ENCODE measurements at regions not wholly inside any gene's neighbourhood (a gene's known extent, or its start where the extent isn't known, plus 50 kb on each side); places are given as distances from the start of the nearest gene placed in this dataset.

DNA sequence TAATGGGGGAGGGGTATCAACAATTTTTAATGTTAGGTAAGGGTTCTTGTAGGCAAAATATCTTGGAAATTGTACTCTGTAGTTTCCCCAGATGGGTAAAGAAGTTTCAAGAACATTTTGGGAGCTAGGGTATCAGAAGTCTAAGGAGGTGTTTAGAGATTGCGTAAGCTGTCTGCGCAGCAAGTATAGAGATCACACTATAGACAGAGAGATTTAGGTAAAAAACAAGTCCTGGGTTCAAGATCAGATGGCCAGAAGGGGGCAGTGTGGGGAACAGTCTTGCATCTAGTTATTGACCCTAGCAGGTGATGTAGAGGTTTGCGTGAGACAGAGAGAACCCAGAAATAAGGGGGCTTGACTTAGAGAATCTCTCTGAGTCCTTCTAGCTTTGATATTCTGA is 80.8 kb downstream of the S1PR1 start:
- DNase-seq, result no peak

DNA sequence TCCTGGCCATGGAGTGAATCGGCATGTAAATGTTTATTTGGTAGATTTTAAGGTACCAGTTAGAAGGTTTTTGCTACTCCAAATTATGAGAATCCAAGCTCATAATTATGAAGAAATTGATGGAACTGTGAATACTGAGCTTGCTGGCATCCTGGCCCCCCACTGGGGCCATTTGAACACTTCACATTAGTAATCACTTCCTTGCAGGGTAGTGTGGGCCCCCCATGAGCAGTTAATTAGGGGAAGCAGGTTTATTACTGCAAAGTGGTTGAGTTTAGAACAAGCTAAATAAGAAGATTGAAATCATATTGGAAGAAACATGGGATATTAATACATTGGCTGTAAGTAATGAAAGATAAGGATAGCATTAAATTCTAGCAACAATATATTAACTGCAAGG is 86.7 kb downstream of the S1PR1 start:
- DNase-seq, result no peak

DNA sequence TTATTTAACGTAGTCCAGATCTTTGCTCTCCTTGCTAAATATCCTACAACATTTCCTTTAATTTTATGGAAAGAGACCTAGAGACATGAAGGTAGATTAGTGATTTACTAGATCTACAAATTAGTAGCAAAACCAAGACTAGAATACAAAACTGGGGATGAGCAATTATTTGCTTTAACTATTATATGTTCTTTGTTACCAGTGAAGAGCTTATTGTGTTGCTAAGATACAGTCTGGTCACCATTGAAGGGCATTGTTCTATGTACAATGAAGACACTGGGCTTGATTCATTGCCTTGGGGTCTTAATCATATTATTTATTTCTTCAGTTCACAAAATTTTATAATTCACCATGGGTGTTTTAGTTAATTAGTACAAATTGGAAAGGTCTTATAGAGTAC is 88.3 kb downstream of the S1PR1 start:
- no peak for DNase-seq

DNA sequence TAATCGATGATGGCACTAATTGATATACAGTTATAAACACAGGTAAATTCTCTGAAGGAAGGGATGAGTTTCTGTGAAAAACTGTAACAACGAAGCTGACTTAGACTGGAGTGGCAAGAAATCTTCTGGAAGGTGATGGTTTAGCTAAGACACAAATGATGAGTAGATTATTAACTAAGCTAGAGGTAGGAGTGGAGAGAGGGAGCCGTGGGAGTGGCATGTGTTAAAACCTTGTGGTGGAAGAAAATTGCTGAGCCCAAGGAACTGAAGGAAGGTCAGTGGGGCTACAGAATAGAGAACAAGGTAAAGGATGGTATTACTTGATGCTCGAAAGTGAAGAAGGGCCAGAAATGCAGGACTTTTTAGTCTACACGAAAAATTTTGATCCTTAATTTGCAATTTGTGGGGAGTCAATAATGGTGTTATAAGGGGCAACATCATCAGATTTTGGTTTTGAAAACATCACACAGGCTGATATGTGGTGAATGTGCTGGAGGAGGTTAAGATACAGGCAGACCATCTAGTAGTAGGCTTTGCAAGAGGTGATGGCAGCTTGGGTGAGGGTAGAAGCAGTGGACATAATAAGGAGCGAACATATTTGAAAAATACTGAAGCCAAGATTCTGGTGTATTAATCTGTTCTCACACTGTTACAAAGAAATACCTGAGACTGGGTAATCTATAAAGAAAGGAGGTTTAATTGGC is 93.8 kb downstream of the S1PR1 start:
- no peak for DNase-seq

DNA sequence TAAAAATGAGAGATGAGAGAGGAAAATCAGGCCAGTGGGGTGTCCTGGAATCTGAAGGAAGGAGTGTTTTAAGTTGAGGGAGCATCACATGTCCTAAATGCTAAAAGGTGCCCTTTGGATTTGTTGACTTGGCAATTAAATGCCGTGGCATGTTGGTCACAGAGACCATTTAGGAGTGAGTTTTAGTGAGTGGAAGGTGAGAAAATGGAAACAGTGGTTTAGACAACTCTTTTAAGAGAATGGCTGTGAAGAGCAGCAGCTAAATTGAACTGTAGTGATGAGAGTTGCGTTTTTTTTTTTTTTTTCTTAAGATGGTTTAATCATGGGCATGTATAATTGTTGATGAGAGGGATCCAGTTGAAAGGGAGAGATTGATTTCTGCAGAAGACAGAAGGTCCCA is 95.0 kb downstream of the S1PR1 start:
- no peak for DNase-seq

GRCh38 chr1:101332633-101333032 is 95.8 kb downstream of the S1PR1 start:
- DNase-seq, result no peak

GRCh38 chr1:101333186-101333585 is 96.4 kb downstream of the S1PR1 start:
- no peak for DNase-seq

- DNase-seq, result no peak
Measured at GRCh38 chr1:101337968-101338367, 101.1 kb downstream of the S1PR1 start.

GRCh38 chr1:101338714-101339430 is 102.1 kb downstream of the S1PR1 start:
- DNase-seq, result no peak

DNA sequence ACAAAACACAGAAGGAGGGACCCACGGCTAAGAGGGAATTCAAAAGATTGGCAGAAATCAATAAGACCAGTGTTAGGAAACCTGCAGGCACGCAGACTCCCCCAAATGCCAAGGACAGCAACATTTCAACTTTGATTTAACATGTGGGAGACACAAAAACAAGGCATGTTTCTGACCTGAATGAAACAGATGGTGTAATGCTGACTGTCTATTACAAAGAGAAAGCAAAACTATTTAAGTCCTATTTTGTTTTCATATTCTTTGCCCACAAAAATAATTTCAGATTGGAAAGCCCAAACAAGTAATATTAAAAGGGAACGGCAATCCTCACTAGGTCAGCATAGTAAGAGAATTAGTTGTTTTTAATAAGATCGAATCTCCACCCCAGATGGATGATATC is 107.9 kb downstream of the S1PR1 start:
- DNase-seq, result no peak

- no peak for DNase-seq
Measured at GRCh38 chr1:101346419-101346818, 109.6 kb downstream of the S1PR1 start.

DNA sequence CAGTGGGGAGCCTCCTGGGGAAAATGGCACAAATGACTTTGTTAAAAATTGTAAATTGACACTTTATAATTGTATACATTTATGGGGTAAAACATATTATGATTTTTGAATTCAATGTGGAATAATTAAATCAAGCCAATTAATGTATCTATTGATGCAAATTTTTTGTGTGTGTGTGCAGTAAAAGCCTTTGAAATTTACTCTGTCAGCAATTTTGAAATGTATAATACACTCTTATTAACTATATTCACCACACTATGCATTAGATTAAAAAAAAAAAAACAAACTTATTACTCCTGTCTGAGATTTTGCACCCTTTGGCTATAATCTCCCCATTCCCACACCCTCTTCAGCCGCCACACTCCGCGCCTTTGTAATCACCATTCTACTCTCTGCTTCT is 119.2 kb downstream of the S1PR1 start:
- DNase-seq, result no peak

GRCh38 chr1:101356604-101357443 is 120.0 kb downstream of the S1PR1 start:
- no peak for DNase-seq

DNA sequence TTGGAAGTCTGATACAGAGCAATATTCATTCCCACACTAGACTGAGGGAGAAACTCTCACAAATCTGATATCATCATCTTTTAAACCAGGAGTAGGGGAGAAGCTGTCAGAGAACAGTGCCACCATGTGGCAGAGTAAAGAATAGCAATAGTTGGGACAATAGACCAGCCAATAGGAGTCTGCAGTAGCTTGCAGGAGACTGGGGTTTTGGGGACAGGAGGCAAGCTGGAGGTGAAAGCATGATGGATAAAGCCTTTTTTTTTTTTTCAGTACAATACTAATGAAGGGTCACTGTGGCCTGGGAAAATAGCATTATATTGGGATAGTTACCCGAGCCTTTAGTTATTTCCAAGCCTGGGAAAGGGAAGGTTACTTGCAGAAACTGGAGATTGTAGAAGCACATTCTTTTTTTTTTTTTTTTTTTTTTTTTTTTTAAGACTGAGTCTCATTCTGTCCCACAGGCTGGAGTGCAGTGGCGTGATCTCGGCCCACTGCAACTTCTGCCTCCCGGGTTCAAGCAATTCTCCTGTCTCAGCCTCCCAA is 120.7 kb downstream of the S1PR1 start:
- peak; percentile 63 for DNase-seq

GRCh38 chr1:101360506-101360905 is 123.7 kb downstream of the S1PR1 start:
- DNase-seq, result no peak

GRCh38 chr1:101363891-101364318 is 127.1 kb downstream of the S1PR1 start:
- DNase-seq, result no peak

DNA sequence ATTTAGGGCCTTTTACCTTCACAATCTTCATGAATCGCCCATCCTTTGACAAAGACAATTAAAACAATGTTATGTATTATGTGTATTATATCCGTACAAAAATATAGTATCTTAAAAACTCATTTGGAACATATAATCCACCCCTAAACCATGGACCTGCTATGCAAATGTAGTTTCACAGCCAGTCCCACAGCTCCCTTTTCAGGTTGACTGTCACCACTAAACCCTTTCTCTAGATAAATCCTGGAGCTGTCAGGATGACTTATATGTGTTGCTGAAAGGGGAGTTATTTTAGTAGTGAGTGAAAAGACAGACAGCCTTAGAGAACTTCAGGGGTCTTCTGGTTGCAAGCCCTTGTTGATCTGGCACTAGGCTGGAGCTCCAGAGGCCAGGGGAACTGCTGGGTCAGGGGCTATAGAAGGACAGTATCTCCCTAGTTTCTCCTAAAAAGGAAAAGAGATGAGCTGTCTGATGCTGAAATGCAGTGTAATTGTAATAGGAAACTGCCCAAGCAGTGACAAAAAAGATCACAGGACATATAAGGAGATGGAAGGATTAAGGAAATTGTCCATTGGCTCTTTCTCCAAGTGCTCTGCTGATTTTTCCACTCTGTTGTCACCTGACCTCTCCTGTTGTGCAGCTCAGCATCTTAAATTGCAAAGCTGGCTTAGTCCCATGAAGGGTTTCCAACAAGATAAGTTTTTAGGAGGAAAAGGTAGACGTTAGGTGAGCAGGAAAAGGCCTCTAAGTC is 127.7 kb downstream of the S1PR1 start:
- no peak for DNase-seq

DNA sequence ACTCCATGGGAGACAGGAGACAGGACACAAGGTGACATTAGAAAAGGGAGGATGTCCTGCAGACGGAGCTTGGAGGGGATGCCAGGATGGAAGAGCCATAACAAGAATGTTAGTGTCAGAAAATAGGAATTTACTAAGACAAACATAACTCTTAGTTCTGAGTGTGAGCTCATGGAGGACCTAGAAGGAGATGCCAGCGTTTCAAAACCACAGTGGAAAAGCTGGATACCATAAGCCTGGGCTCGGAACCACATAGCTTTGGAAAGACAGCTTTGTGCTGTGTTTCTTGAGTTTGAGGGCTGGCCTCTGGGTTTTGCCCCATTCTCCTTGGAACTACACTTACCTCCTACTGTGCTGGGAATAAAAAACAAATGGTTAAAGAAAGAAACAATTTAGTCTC is 128.4 kb downstream of the S1PR1 start:
- DNase-seq, result no peak

DNA sequence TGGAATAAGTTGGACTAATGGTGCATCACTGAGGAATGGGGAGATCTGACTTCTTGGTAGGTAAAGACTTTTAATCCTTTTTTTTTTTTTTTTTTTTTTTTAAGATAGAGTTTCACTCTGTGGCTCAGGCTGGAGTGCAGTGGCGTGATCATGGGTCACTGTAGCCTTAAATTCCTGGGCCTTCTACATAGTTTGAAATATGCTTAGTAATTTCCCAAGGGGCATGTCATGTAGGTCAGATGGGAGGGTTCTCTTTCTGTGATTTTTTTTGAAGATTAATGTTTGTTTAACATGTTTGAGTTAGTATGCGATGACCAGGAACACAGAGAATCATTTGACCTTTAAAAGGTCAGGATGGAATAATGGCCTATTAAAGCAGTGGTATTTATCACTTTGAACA is 129.1 kb downstream of the S1PR1 start:
- no peak for DNase-seq

GRCh38 chr1:101366513-101367215 is 129.8 kb downstream of the S1PR1 start:
- DNase-seq, result no peak

DNA sequence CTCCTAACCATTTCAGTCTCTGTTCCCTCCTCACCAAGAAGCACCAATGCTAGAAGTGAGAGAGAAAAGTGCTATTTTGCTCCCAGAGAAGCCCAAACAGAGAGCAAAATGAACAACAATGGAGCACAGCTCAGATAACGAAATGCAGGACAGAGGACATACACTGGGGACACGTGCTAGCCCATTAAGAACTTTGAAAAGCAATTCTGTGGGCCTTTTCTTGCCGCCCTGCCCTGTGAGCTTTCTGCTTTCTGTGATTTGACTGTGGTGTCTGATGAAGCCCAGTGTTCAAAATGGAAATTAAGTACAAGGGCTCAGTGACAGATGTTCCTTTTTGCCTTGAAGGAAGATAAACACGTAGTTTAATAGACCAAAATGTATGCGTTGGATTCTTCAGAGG is 130.8 kb downstream of the S1PR1 start:
- DNase-seq, result no peak

GRCh38 chr1:101370488-101370887 is 133.7 kb downstream of the S1PR1 start:
- no peak for DNase-seq

Measured in NCI-H774 (cell line).